ENCODE measurements at regions not wholly inside any gene's neighbourhood (a gene's known extent, or its start where the extent isn't known, plus 50 kb on each side); places are given as distances from the start of the nearest gene placed in this dataset.
"Not testable (repeated sequence)": the region's sequence is repeated elsewhere in the genome, so short reads cannot be mapped to it uniquely, and the experiment has no call there.

DNA sequence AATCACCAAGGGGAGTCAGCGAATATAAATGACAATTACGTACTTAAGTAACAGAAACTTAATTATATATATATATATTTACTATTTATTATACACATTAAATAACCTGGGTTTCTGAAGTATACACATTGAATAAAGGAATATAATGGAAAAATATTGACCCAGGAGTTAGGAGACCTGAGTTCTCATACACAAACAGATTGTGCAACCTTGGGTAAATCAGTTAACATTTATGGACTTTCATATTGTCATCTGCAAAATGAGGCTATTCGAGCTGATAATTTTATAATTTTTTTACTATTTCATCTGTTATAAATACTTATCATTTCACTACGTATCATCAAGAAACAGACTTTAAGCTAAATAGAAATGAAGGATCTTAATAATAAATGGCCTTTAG, 75.1 kb upstream of the SRRM3 start:
- ATAC-seq (no peak), DNase-seq (no peak)
- Histone ChIP-seq H3K4me1 (ENCODE audit: low read depth) (no peaks in the 10 kb centered on the region), H3K36me3 (ENCODE audit: low read depth) (no peaks in the 10 kb centered on the region), H3K4me3 (no peak overlapping the region), H3K9me3 (no peaks in the 10 kb centered on the region)
- TF ChIP-seq, protein P1, sequence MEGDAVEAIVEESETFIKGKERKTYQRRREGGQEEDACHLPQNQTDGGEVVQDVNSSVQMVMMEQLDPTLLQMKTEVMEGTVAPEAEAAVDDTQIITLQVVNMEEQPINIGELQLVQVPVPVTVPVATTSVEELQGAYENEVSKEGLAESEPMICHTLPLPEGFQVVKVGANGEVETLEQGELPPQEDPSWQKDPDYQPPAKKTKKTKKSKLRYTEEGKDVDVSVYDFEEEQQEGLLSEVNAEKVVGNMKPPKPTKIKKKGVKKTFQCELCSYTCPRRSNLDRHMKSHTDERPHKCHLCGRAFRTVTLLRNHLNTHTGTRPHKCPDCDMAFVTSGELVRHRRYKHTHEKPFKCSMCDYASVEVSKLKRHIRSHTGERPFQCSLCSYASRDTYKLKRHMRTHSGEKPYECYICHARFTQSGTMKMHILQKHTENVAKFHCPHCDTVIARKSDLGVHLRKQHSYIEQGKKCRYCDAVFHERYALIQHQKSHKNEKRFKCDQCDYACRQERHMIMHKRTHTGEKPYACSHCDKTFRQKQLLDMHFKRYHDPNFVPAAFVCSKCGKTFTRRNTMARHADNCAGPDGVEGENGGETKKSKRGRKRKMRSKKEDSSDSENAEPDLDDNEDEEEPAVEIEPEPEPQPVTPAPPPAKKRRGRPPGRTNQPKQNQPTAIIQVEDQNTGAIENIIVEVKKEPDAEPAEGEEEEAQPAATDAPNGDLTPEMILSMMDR (IDR thresholded peaks at IDR 0.05): no peak
- intact Hi-C loops (cut with DNase I, micrococcal nuclease): no loop called here

DNA sequence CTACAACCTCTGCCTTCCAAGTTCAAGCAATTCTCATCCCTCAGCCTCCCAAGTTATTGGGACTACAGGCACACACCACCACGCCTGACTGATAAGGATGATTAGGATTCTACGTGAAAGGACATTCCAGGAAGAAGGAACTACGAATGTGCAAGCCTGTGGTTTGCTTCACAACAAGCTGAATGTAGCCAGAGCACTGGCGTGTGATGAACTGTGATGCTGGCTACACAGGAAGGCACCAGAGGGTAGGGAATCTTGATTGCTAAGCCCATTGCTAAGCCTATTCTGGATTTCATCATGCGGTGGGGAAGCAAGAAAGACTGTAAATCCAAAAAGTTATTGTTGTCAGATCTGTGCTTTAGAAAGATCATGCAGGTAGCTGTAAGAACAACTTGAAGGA, 72.3 kb upstream of the SRRM3 start:
- Histone ChIP-seq H3K4me1 (ENCODE audit: low read depth) (no peaks in the 10 kb centered on the region), H3K4me3 (no peak overlapping the region), H3K36me3 (ENCODE audit: low read depth) (no peaks in the 10 kb centered on the region), H3K9me3 (no peaks in the 10 kb centered on the region)
- no peak for ATAC-seq
- TF ChIP-seq, protein P1 (IDR thresholded peaks at IDR 0.05): no peak
- intact Hi-C loops (cut with DNase I, micrococcal nuclease): no loop called here
- no peak for DNase-seq

DNA sequence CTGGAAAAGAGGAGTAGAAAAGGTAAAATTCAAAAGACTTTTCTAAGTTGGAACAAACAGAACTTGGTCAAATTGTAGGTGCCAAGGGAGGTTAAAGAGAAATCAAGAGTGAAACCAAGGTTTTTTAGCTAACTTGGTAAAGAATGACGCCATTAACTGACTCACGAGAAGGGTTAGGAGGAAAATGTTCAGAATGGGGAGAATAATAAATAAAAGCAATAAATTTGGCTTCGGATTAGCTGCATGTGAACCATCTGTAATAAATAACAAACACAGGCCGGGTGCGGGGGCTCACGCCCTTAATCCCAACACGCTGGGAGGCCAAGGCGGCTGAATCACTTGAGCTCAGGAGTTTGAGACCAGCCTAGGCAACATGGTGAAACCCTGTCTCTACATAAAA, 71.9 kb upstream of the SRRM3 start:
- Histone ChIP-seq H3K36me3 (ENCODE audit: low read depth) (no peaks in the 10 kb centered on the region), H3K4me3 (no peak overlapping the region), H3K4me1 (ENCODE audit: low read depth) (no peaks in the 10 kb centered on the region), H3K9me3 (no peaks in the 10 kb centered on the region)
- DNase-seq (no peak), ATAC-seq (no peak)
- TF ChIP-seq, protein P1 (IDR thresholded peaks at IDR 0.05): no peak
- intact Hi-C loops (cut with DNase I, micrococcal nuclease): no loop called here

DNA sequence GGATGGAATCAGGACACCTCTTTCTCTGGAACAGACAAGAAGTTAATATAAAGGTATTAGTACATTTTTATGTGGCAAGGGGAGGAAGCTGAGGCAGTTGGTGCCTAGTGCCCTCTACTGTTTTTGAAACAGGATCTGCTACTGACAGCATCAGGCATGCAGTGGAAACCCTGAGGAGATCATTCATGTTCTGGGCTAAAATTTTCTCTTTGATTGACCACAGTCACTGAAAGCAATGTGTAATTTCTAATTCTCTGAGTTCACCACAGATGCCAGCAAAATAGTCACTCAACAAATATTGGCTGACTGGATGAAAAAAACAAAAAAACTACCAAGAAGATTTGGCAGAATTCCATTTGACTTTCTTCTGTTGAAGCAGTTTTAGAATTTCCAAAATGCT, 71.0 kb upstream of the SRRM3 start:
- H3K4me1 ChIP-seq (ENCODE audit: low read depth); H3K4me3 ChIP-seq; H3K36me3 ChIP-seq (ENCODE audit: low read depth); intact Hi-C loops (cut with DNase I, micrococcal nuclease); H3K9me3 ChIP-seq; DNase-seq: not testable (repeated sequence)
- ATAC-seq: peak; percentile 56

DNA sequence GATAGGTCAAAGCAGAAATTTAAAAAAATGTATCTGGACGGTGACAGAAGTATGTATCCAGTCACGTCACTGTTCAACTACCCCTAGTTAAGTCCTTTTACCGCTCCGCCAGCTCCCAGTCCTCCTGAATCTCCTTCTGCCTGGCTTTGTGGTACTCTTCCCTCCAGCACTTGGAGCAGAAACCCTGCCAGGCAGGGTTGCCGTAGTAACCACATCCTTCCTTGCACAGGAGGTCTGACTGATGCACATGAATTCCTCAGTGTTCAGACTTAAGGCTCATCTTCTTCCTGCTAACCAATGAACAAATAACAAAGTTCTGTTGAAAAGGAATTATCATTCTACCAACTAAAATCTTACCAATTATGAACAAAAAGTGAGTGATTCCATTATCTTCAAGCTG, 69.8 kb upstream of the SRRM3 start:
- DNase-seq; H3K4me1 ChIP-seq (ENCODE audit: low read depth); H3K4me3 ChIP-seq; ATAC-seq; intact Hi-C loops (cut with DNase I, micrococcal nuclease); H3K9me3 ChIP-seq; H3K36me3 ChIP-seq (ENCODE audit: low read depth): not testable (repeated sequence)

DNA sequence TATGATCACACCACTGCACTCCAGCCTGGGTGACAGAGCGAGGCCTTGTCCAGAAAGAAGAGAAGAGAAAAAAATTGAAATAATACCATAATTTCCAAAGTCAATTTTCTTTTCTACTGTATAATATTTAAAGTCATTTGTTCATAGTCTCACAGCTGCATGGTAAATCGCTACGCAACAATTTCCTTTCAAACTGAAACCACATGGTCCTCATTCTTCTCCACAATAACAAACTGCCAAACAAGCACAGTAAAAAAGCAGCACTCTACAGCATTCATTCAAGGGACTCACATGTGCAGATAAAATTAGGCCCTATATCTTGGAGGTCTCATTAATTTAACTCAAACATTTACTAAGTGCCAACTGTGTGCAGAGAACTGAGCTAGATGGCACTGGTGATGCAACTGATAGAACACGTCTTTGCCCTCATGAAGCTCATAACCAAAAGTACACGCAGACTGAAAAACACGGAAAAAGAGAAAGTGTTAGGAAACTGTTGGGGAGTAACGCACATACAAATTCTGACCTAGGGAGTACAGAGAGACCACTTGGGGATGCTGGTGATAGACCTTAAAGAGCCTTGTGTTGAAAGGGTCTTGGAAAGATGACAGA, 68.4 kb upstream of the SRRM3 start:
- intact Hi-C loops (cut with DNase I, micrococcal nuclease): no loop called here
- H3K4me3 ChIP-seq: no peak overlapping the region
- TF ChIP-seq, protein P1 (IDR thresholded peaks at IDR 0.05): no peak
- H3K9me3 ChIP-seq: no peaks in the 10 kb centered on the region
- ATAC-seq (no peak), DNase-seq (no peak)
- H3K4me1 ChIP-seq (ENCODE audit: low read depth): no peaks in the 10 kb centered on the region
- no peaks in the 10 kb centered on the region for H3K36me3 ChIP-seq (ENCODE audit: low read depth)

DNA sequence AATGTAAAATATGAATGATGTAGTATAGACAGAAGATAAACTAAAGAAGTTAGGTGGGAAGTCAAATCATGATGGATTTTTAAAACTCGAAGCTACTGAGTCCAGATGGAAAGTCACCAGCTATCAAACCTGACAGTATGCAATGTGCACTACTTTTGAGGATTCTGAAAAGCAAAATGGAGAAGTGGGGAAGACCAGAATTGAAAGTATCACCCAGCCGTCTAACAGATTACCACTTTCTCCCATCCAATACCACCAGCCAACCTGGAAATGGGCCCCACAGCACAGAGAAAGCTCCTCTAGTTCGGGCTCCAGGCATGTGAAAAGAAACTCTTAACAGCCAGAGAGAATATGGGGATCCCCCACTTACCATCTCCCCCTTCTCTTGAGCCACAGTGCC, 67.9 kb upstream of the SRRM3 start:
- Histone ChIP-seq H3K9me3 (no peaks in the 10 kb centered on the region), H3K4me1 (ENCODE audit: low read depth) (no peaks in the 10 kb centered on the region), H3K36me3 (ENCODE audit: low read depth) (no peaks in the 10 kb centered on the region), H3K4me3 (no peak overlapping the region)
- DNase-seq (no peak), ATAC-seq (no peak)
- TF ChIP-seq, protein P1 (IDR thresholded peaks at IDR 0.05): no peak
- intact Hi-C loops (cut with DNase I, micrococcal nuclease): no loop called here

DNA sequence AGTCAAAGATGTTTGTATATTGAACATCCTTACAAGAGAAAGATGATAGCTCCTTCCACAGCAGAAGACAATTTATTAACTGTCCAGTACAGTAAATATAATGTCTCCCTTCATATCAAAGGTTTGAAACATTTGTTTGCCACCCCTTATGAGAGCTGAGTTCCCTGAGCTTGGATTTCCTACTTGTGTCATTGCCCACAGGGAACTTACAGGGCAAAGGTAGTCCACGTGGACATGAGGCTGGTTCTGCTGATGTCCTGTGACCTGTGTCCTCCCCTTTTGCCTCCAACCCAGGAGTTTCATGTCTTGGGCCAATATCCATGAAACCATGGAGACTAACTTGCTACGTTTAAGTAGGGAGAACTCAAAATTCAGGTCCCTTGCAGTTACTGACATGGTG, 66.4 kb upstream of the SRRM3 start:
- H3K4me3 ChIP-seq; H3K9me3 ChIP-seq; DNase-seq; ATAC-seq; H3K4me1 ChIP-seq (ENCODE audit: low read depth); H3K36me3 ChIP-seq (ENCODE audit: low read depth); intact Hi-C loops (cut with DNase I, micrococcal nuclease): not testable (repeated sequence)

DNA sequence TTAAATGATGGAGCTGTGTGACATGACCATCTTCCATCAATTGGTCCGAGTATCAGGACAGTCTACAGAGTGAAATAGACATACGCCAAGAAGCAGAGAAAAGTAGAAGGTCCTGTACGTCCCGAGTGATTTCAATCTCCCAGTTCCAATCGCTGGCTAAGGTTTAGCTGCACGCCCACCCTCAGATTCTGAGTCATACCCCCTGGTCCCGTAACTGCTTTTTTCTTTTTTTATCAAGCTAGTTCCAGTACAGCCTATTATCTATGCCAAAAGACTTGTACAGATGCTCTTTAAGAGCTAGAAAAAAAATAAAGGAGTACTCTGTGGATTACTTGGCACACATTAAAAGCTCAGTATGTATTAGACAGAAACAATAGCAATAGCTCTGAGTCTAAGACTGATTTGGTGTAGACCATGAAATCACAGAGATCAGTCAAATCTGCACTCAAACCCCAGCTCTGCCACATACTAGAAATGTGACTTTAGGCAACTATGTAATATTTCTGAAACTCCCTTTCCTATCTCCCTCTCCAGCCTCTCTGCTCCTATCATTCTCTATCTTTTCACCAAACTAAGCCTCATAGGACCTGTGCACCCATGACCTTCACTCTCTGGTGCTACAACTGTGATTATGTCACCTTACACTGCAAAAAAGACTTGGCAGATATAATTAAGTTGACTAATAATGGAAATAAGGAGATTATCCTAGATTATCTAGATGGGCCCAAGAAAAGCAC, 63.0 kb upstream of the SRRM3 start:
- H3K36me3 ChIP-seq (ENCODE audit: low read depth); ATAC-seq; H3K4me1 ChIP-seq (ENCODE audit: low read depth); H3K9me3 ChIP-seq; DNase-seq; intact Hi-C loops (cut with DNase I, micrococcal nuclease); H3K4me3 ChIP-seq: not testable (repeated sequence)

All from mucosa of descending colon (tissue), 3 donors.